ENCODE measurements at regions not wholly inside any gene's neighbourhood (a gene's known extent, or its start where the extent isn't known, plus 50 kb on each side); places are given as distances from the start of the nearest gene placed in this dataset.
"Not testable (repeated sequence)": the region's sequence is repeated elsewhere in the genome, so short reads cannot be mapped to it uniquely, and the experiment has no call there.

- TF ChIP-seq CTCF, POLR2A (IDR thresholded peaks at IDR 0.05): not testable (repeated sequence)
Measured at GRCh38 chr6:82558531-82558930, 194.9 kb downstream of the TPBG start.

All from esophagus squamous epithelium (tissue), 4 donors.